A673 (cell line): ENCODE measurements at regions not wholly inside any gene's neighbourhood (a gene's known extent, or its start where the extent isn't known, plus 50 kb on each side); places are given as distances from the start of the nearest gene placed in this dataset.

Experiments used
- BruUV-seq: library from RNA; stranded (reverse); fragments of 400-500 nt; replicated peaks from 2 replicates; lab custom pipeline; 2021; lab: Mats Ljungman, UMichigan
- CTCF ChIA-PET: fragments of 300-600 bp; sonication (Branson Sonifier 250); formaldehyde crosslinking; loops from one replicate; lab custom pipeline; 2022; ENCODE audit warnings: antibody characterized with exemption; lab: Charles Lee
- POLR2A ChIA-PET: fragments of 300-600 bp; sonication (Branson Sonifier 250); formaldehyde crosslinking; loops from one replicate; lab custom pipeline; 2022; ENCODE audit warnings: antibody characterized with exemption; ENCODE audit not compliant: low non-redundant PET; lab: Charles Lee
- DNase-seq: peaks from one replicate; pipeline ENCODE4 v3.0.0-alpha.2; 2015; ENCODE audit warnings: low spot score
- H3K27ac ChIP-seq: fragments of 200-600 bp; sonication (generic); 2 replicates; pipeline ENCODE4 v1.5.1; 2016; ENCODE audit warnings: mixed run types, low read depth, mild to moderate bottlenecking, mixed read lengths, antibody characterized with exemption, low read length; ENCODE audit not compliant: poor library complexity, severe bottlenecking
- H3K27me3 ChIP-seq: fragments of 200-600 bp; sonication (generic); replicated peaks from 2 replicates; pipeline ENCODE4 v1.6.1; 2017; ENCODE audit warnings: mixed run types, low read depth, mild to moderate bottlenecking, mixed read lengths, antibody characterized with exemption, low read length; ENCODE audit not compliant: insufficient read depth, poor library complexity
- H3K36me3 ChIP-seq: fragments of 200-600 bp; sonication (generic); 2 replicates; pipeline ENCODE4 v1.6.1; 2016; ENCODE audit warnings: mixed run types, mild to moderate bottlenecking, mixed read lengths, antibody characterized with exemption, low read length; ENCODE audit not compliant: insufficient read depth, poor library complexity, severe bottlenecking
- H3K4me1 ChIP-seq: fragments of 200-600 bp; sonication (generic); 2 replicates; pipeline ENCODE4 v1.6.1; 2017; ENCODE audit warnings: mixed run types, mild to moderate bottlenecking, mixed read lengths, antibody characterized with exemption, low read length; ENCODE audit not compliant: insufficient read depth, poor library complexity, severe bottlenecking
- H3K4me3 ChIP-seq: fragments of 200-600 bp; sonication (generic); 2 replicates; pipeline ENCODE4 v1.5.1; 2016; ENCODE audit warnings: low read depth, mixed run types, mild to moderate bottlenecking, mixed read lengths, low read length; ENCODE audit not compliant: poor library complexity, severe bottlenecking
- H3K9me3 ChIP-seq: fragments of 200-600 bp; sonication (generic); 2 replicates; pipeline ENCODE4 v1.6.1; 2016; ENCODE audit warnings: mixed run types, low read depth, mild to moderate bottlenecking, mixed read lengths, antibody characterized with exemption, low read length; ENCODE audit not compliant: poor library complexity, severe bottlenecking
- EZH2 ChIP-seq: fragments of 200-600 bp; sonication (generic); IDR thresholded peaks from 2 replicates; pipeline ENCODE4 v1.6.1; 2017; ENCODE audit warnings: borderline replicate concordance, low read depth, mild to moderate bottlenecking, mixed read lengths, antibody characterized with exemption, low read length; ENCODE audit not compliant: poor library complexity, severe bottlenecking
- intact Hi-C: fragments of 100-400 bp; cut with micrococcal nuclease; formaldehyde crosslinking; loops from one replicate; pipeline ENCODE4 v1.10.0; 2022; ENCODE audit not compliant: unreplicated experiment
- TF ChIP-seq, protein P1 (sequence below): fragments of 300-800, 200-600 bp; sonication (generic); conservative IDR thresholded peaks from 2 replicates; pipeline ENCODE4 v1.5.1; 2017; ENCODE audit warnings: low read depth, mild to moderate bottlenecking, antibody characterized with exemption, low read length, moderate library complexity, mixed read lengths

DNA sequence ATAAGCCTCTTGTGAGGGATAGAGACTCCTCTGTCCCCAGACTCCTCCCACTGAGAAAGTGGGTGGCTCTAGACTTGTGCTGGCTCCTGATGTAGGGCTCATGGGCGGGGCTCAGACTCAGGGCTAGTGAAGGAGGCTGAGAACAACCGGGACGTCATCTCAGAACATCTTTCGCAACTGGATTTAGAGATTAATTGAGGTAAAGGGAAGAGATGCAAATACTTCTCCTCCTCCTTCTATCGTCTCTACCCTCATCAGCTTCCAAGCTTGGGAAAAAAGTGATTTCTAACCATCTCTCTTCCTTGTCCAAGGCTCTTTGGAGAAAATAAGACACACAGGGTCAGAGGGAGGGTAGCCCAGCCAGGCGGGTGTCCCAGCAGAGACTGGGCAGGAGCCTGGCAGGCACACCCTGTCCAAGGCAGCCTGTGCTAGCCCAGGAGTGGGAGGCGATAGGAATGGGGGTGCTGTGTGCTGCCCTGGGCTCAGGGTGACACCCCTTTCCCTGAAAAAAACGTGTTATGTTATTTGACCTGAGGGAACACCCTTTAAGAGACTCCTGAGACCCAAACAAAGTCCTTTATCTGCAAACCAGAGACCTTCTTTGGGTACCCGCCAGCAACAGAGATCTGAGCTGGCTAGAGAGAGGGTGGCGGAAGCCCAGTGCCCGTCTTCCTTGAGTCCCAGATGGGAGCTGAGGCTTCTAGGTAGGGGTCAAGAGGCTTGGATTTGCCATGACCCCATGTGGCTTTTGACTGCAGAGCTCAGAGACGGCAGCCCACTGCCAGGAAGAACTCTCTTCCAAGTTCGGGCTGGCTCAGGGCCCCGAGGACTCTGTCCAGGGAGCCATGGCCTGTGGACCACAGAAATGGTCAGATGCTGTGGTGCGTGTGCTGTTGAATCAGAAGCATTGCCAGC, 160.9 kb downstream of the ADAMTS15 start:
- Histone ChIP-seq H3K9me3 (no peaks in the 10 kb centered on the region), H3K4me1 (peaks cover 6% of the 10 kb centered on the region), H3K27ac (no peak overlapping the region), H3K4me3 (no peak overlapping the region), H3K36me3 (no peaks in the 10 kb centered on the region), H3K27me3 (no peaks in the 10 kb centered on the region)
- BruUV-seq: no TSS peak
- ChIA-PET POLR2A (no interaction called here), CTCF (no interaction called here)
- no peak for TF ChIP-seq EZH2
- intact Hi-C loops: no loop called here
- DNase-seq: peak; percentile 70

DNA sequence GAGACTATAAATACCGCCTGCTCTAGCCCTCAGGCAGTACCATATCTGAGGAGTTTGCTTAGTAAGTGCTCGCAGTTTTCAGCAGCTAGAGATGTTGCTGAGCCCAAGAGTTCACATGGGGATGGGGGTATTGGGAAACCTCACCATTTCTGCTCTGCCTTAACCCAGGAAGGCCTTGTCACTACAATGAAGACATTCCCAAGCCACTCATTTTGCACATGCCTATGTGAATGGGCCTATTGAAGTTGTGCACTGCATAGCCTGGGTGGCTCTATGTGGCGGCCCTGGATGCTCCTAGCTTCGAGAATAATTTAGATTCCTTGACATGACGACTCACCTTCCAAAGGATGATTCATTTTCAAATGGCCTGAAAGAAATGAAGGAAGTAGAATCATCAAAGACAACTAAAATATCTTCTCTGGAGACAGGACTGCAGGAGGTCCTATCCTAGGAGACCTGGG, 163.4 kb downstream of the ADAMTS15 start:
- H3K27ac ChIP-seq: no peak overlapping the region
- peaks cover 8% of the 10 kb centered on the region for H3K27me3 ChIP-seq
- ChIA-PET CTCF (no interaction called here), POLR2A (no interaction called here)
- TF ChIP-seq, protein P1, sequence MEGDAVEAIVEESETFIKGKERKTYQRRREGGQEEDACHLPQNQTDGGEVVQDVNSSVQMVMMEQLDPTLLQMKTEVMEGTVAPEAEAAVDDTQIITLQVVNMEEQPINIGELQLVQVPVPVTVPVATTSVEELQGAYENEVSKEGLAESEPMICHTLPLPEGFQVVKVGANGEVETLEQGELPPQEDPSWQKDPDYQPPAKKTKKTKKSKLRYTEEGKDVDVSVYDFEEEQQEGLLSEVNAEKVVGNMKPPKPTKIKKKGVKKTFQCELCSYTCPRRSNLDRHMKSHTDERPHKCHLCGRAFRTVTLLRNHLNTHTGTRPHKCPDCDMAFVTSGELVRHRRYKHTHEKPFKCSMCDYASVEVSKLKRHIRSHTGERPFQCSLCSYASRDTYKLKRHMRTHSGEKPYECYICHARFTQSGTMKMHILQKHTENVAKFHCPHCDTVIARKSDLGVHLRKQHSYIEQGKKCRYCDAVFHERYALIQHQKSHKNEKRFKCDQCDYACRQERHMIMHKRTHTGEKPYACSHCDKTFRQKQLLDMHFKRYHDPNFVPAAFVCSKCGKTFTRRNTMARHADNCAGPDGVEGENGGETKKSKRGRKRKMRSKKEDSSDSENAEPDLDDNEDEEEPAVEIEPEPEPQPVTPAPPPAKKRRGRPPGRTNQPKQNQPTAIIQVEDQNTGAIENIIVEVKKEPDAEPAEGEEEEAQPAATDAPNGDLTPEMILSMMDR: no peak
- intact Hi-C loops: no loop called here
- BruUV-seq: no TSS peak
- peaks cover 4% of the 10 kb centered on the region for H3K4me1 ChIP-seq
- peak; percentile 32 for DNase-seq
- no peaks in the 10 kb centered on the region for H3K36me3 ChIP-seq
- no peak overlapping the region for H3K4me3 ChIP-seq
- H3K9me3 ChIP-seq: no peaks in the 10 kb centered on the region

DNA sequence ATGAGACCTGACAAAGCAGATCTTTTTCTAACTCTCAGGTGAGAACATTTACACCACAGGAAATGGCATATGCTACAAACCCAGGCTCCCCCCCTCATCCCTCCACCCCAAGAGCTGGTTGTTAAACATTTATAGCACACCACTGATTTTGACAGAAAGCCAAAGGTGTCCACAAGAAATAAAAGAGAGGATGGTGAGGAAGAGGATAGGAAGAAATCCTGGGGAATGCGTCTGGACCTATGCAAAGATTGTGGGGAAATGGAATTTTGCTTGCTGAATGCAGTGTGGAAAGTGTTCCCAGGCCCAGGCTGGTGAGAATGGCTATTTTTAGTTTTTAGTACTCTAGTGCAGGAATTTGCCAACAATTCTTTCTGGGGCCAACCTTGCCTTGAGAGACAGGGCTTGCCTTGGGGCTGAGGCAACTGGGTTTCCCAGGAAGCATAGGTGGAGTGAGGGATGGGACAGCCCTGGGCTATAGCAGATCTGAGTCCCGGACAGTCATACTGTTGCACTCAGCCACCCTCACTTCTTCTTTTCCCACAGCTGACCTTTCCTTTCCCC, 163.9 kb downstream of the ADAMTS15 start:
- no peaks in the 10 kb centered on the region for H3K36me3 ChIP-seq
- no peaks in the 10 kb centered on the region for H3K4me1 ChIP-seq
- ChIA-PET POLR2A (no interaction called here), CTCF (no interaction called here)
- H3K27me3 ChIP-seq: peaks cover 9% of the 10 kb centered on the region
- H3K4me3 ChIP-seq: no peak overlapping the region
- H3K9me3 ChIP-seq: no peaks in the 10 kb centered on the region
- no TSS peak for BruUV-seq
- no peak overlapping the region for H3K27ac ChIP-seq
- DNase-seq: no peak
- TF ChIP-seq, protein P1: no peak
- TF ChIP-seq EZH2: no peak
- intact Hi-C loops: no loop called here
